OCI-LY3 (cell line): ENCODE measurements at regions not wholly inside any gene's neighbourhood (a gene's known extent, or its start where the extent isn't known, plus 50 kb on each side); places are given as distances from the start of the nearest gene placed in this dataset.

Experiments
- EZH2phosphoT487 ChIP-seq: fragments of 200-600 bp; shearing (Covaris generic); IDR thresholded peaks from 2 replicates; pipeline ENCODE4 v1.6.1; 2018; ENCODE audit warnings: antibody characterized with exemption, mixed run types, low read depth
- TF ChIP-seq, protein P1 (sequence below): fragments of 200-600, 300-600 bp; sonication (generic); IDR thresholded peaks from 2 replicates; pipeline ENCODE4 v1.5.1; 2014; ENCODE audit warnings: antibody characterized with exemption, low read length, low read depth

DNA sequence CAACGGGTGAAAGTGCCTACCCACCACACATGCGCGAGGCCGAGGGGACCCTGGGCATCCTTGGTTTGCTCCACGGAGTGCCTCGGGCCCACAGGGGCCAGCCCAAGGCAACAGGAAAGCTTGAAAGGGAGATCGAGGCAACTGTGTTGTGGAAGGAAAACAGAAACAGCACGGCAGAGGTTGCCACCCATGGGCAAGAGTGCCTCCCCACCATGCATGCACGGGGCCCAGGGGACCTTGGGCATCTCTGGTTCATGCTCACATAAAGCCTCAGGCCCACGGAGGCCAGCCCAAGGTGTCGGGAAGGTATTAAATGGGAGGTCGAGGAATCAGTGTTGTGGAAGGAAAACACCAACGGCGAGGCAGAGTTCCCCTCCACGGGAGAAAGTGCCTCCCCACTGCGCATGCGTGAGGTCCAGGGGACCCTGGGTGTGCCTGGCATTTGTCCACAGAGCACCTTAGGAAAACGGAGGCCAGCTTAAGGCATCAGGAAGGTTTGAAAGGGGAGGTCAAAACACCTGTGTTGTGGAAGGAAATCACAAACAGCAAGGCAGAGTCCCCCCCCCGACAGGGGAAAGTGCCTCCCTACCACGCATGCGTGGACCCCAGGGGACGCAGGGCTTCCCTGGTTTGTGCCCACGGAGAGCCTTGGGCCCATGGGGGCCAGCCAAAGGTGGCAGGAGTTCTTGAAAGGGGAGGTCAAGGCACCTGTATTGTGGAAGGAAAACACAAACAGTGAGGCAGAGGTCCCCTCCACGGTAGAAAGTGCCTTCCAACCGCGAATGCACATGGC is 367.3 kb downstream of the ALG10 start:
- TF ChIP-seq, protein P1, sequence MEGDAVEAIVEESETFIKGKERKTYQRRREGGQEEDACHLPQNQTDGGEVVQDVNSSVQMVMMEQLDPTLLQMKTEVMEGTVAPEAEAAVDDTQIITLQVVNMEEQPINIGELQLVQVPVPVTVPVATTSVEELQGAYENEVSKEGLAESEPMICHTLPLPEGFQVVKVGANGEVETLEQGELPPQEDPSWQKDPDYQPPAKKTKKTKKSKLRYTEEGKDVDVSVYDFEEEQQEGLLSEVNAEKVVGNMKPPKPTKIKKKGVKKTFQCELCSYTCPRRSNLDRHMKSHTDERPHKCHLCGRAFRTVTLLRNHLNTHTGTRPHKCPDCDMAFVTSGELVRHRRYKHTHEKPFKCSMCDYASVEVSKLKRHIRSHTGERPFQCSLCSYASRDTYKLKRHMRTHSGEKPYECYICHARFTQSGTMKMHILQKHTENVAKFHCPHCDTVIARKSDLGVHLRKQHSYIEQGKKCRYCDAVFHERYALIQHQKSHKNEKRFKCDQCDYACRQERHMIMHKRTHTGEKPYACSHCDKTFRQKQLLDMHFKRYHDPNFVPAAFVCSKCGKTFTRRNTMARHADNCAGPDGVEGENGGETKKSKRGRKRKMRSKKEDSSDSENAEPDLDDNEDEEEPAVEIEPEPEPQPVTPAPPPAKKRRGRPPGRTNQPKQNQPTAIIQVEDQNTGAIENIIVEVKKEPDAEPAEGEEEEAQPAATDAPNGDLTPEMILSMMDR, result no peak
- no peak for TF ChIP-seq EZH2phosphoT487
